IgD-negative memory B cell (primary cell): ENCODE measurements at regions not wholly inside any gene's neighbourhood (a gene's known extent, or its start where the extent isn't known, plus 50 kb on each side); places are given as distances from the start of the nearest gene placed in this dataset.
"Not testable (repeated sequence)": the region's sequence is repeated elsewhere in the genome, so short reads cannot be mapped to it uniquely, and the experiment has no call there.

Experiments used
- H3K27ac Mint-ChIP-seq, 3 donors: one replicate each; pipeline ENCODE4 v1.8.0; 2020 to 2022; ENCODE audit warnings: mild to moderate bottlenecking in 3 of 3, mixed read lengths in 3 of 3, moderate library complexity in 1 of 3
- H3K27me3 Mint-ChIP-seq: one replicate; pipeline ENCODE4 v1.8.0; 2021; ENCODE audit warnings: mixed read lengths
- H3K36me3 Mint-ChIP-seq: one replicate; pipeline ENCODE4 v1.8.0; 2020; ENCODE audit warnings: mild to moderate bottlenecking, mixed read lengths
- H3K4me1 Mint-ChIP-seq, 3 donors: one replicate each; pipeline ENCODE4 v1.8.0; 2020 to 2022; ENCODE audit warnings: mixed read lengths in 3 of 3, mild to moderate bottlenecking in 1 of 3
- H3K4me3 Mint-ChIP-seq, 4 donors: one replicate each; pipeline ENCODE4 v1.8.0; 2020 to 2022; ENCODE audit warnings: mild to moderate bottlenecking in 4 of 4, mixed read lengths in 4 of 4, moderate library complexity in 3 of 4
- H3K9me3 Mint-ChIP-seq, 3 donors: one replicate each; pipeline ENCODE4 v1.8.0; 2020 to 2021; ENCODE audit warnings: mixed read lengths in 3 of 3, mild to moderate bottlenecking in 1 of 3

- H3K27ac Mint-ChIP-seq: no peak overlapping the region
- H3K4me1 Mint-ChIP-seq: peaks cover 11 to 13% (median 12%) of the 10 kb centered on the region in 3 donors
- no peaks in the 10 kb centered on the region for H3K36me3 Mint-ChIP-seq
- H3K9me3 Mint-ChIP-seq: peaks cover 0 to 3% (median 0%) of the 10 kb centered on the region in 3 donors
- peaks cover 3% of the 10 kb centered on the region for H3K27me3 Mint-ChIP-seq
- H3K4me3 Mint-ChIP-seq: no peak overlapping the region
Observed at GRCh38 chr3:67064105-67064504, 66.0 kb downstream of the KBTBD8 start.

- Mint-ChIP-seq H3K36me3 (no peaks in the 10 kb centered on the region), H3K27me3 (peaks cover 3% of the 10 kb centered on the region), H3K4me1 (peaks cover 13 to 20% (median 17%) of the 10 kb centered on the region in 3 donors), H3K9me3 (peaks cover 0 to 3% (median 0%) of the 10 kb centered on the region in 3 donors), H3K4me3 (no peak overlapping the region), H3K27ac (no peak overlapping the region)
Observed at GRCh38 chr3:67067251-67067650, 69.1 kb downstream of the KBTBD8 start.

GRCh38 chr3:67072640-67073039 lies 74.5 kb downstream of the KBTBD8 start:
- peaks cover 20 to 27% (median 20%) of the 10 kb centered on the region in 3 donors for H3K4me1 Mint-ChIP-seq
- H3K9me3 Mint-ChIP-seq, H3K27ac Mint-ChIP-seq, H3K4me3 Mint-ChIP-seq, H3K36me3 Mint-ChIP-seq, H3K27me3 Mint-ChIP-seq: not testable (repeated sequence)

GRCh38 chr3:67073812-67074211 lies 75.7 kb downstream of the KBTBD8 start:
- no peak overlapping the region for H3K4me3 Mint-ChIP-seq
- H3K4me1 Mint-ChIP-seq: peaks cover 13 to 24% (median 18%) of the 10 kb centered on the region in 3 donors
- no peaks in the 10 kb centered on the region for H3K27me3 Mint-ChIP-seq
- no peaks in the 10 kb centered on the region for H3K36me3 Mint-ChIP-seq
- H3K9me3 Mint-ChIP-seq: no peaks in the 10 kb centered on the region
- H3K27ac Mint-ChIP-seq: no peak overlapping the region

GRCh38 chr3:67075295-67075694 lies 77.2 kb downstream of the KBTBD8 start:
- peaks cover 0 to 1% (median 0%) of the 10 kb centered on the region in 3 donors for H3K9me3 Mint-ChIP-seq
- no peaks in the 10 kb centered on the region for H3K27me3 Mint-ChIP-seq
- H3K4me3 Mint-ChIP-seq: peak overlapping the region in 1 of 4 donors; percentile 31
- peaks cover 12 to 20% (median 13%) of the 10 kb centered on the region in 3 donors for H3K4me1 Mint-ChIP-seq
- H3K27ac Mint-ChIP-seq: peak overlapping the region in 1 of 3 donors; percentile 51
- no peaks in the 10 kb centered on the region for H3K36me3 Mint-ChIP-seq

- H3K9me3 Mint-ChIP-seq: peaks cover 0 to 1% (median 0%) of the 10 kb centered on the region in 3 donors
- H3K36me3 Mint-ChIP-seq: no peaks in the 10 kb centered on the region
- H3K27ac Mint-ChIP-seq: peak overlapping the region in 1 of 3 donors; percentile 84
- H3K4me1 Mint-ChIP-seq: peaks cover 12 to 19% (median 13%) of the 10 kb centered on the region in 3 donors
- H3K27me3 Mint-ChIP-seq: no peaks in the 10 kb centered on the region
- H3K4me3 Mint-ChIP-seq: no peak overlapping the region
Observed at GRCh38 chr3:67076607-67077006, 78.5 kb downstream of the KBTBD8 start.

- H3K27me3 Mint-ChIP-seq: no peaks in the 10 kb centered on the region
- H3K4me1 Mint-ChIP-seq: peaks cover 13 to 19% (median 14%) of the 10 kb centered on the region in 3 donors
- H3K36me3 Mint-ChIP-seq: no peaks in the 10 kb centered on the region
- no peak overlapping the region for H3K4me3 Mint-ChIP-seq
- peaks cover 0 to 5% (median 0%) of the 10 kb centered on the region in 3 donors for H3K9me3 Mint-ChIP-seq
- H3K27ac Mint-ChIP-seq: no peak overlapping the region
Observed at GRCh38 chr3:67077656-67078055, 79.5 kb downstream of the KBTBD8 start.

GRCh38 chr3:67082533-67083024 lies 84.5 kb downstream of the KBTBD8 start:
- Mint-ChIP-seq H3K9me3 (peaks cover 11 to 29% (median 21%) of the 10 kb centered on the region in 3 donors), H3K36me3 (peaks cover 3% of the 10 kb centered on the region), H3K27ac (peak overlapping the region in 1 of 3 donors; percentile 43), H3K4me3 (peak overlapping the region in 1 of 4 donors; percentile 42), H3K4me1 (peaks cover 11 to 16% (median 11%) of the 10 kb centered on the region in 3 donors), H3K27me3 (no peaks in the 10 kb centered on the region)

- H3K27me3 Mint-ChIP-seq: no peaks in the 10 kb centered on the region
- peaks cover 3% of the 10 kb centered on the region for H3K36me3 Mint-ChIP-seq
- H3K27ac Mint-ChIP-seq: no peak overlapping the region
- H3K4me1 Mint-ChIP-seq: peaks cover 11 to 16% (median 11%) of the 10 kb centered on the region in 3 donors
- H3K9me3 Mint-ChIP-seq: peaks cover 11 to 32% (median 28%) of the 10 kb centered on the region in 3 donors
- H3K4me3 Mint-ChIP-seq: peak overlapping the region in 2 of 4 donors; percentile 63 to 76
Observed at GRCh38 chr3:67083277-67083676, 85.2 kb downstream of the KBTBD8 start.

GRCh38 chr3:67087788-67088187 lies 89.7 kb downstream of the KBTBD8 start:
- no peaks in the 10 kb centered on the region for H3K27me3 Mint-ChIP-seq
- peaks cover 6 to 13% (median 11%) of the 10 kb centered on the region in 3 donors for H3K4me1 Mint-ChIP-seq
- H3K9me3 Mint-ChIP-seq: peaks cover 11 to 32% (median 23%) of the 10 kb centered on the region in 3 donors
- no peak overlapping the region for H3K4me3 Mint-ChIP-seq
- peaks cover 4% of the 10 kb centered on the region for H3K36me3 Mint-ChIP-seq
- no peak overlapping the region for H3K27ac Mint-ChIP-seq

GRCh38 chr3:67090474-67090873 lies 92.4 kb downstream of the KBTBD8 start:
- no peaks in the 10 kb centered on the region for H3K27me3 Mint-ChIP-seq
- peaks cover 4% of the 10 kb centered on the region for H3K36me3 Mint-ChIP-seq
- H3K27ac Mint-ChIP-seq: no peak overlapping the region
- H3K4me3 Mint-ChIP-seq: no peak overlapping the region
- H3K9me3 Mint-ChIP-seq: peaks cover 5 to 17% (median 15%) of the 10 kb centered on the region in 3 donors
- peaks cover 0 to 3% (median 0%) of the 10 kb centered on the region in 3 donors for H3K4me1 Mint-ChIP-seq

GRCh38 chr3:67093305-67093704 lies 95.2 kb downstream of the KBTBD8 start:
- Mint-ChIP-seq H3K27ac (no peak overlapping the region), H3K4me1 (peaks cover 0 to 2% (median 0%) of the 10 kb centered on the region in 3 donors), H3K9me3 (no peaks in the 10 kb centered on the region), H3K36me3 (peaks cover 1% of the 10 kb centered on the region), H3K4me3 (no peak overlapping the region), H3K27me3 (peaks cover 3% of the 10 kb centered on the region)

- Mint-ChIP-seq H3K27me3 (peaks cover 3% of the 10 kb centered on the region), H3K4me1 (peaks cover 0 to 2% (median 0%) of the 10 kb centered on the region in 3 donors), H3K36me3 (peaks cover under 1% of the 10 kb centered on the region), H3K4me3 (no peak overlapping the region), H3K9me3 (no peaks in the 10 kb centered on the region), H3K27ac (no peak overlapping the region)
Observed at GRCh38 chr3:67094167-67094566, 96.1 kb downstream of the KBTBD8 start.

GRCh38 chr3:67094774-67095173 lies 96.7 kb downstream of the KBTBD8 start:
- Mint-ChIP-seq H3K4me1 (peaks cover 0 to 2% (median 0%) of the 10 kb centered on the region in 3 donors), H3K27ac (peak overlapping the region in 1 of 3 donors; percentile 65), H3K9me3 (no peaks in the 10 kb centered on the region), H3K27me3 (peaks cover 3% of the 10 kb centered on the region), H3K4me3 (no peak overlapping the region), H3K36me3 (no peaks in the 10 kb centered on the region)

- no peaks in the 10 kb centered on the region for H3K4me1 Mint-ChIP-seq
- H3K4me3 Mint-ChIP-seq: no peak overlapping the region
- H3K36me3 Mint-ChIP-seq: peaks cover 7% of the 10 kb centered on the region
- H3K27me3 Mint-ChIP-seq: no peaks in the 10 kb centered on the region
- H3K27ac Mint-ChIP-seq: no peak overlapping the region
- H3K9me3 Mint-ChIP-seq: peaks cover 0 to 7% (median 0%) of the 10 kb centered on the region in 3 donors
Observed at GRCh38 chr3:67104388-67104787, 106.3 kb downstream of the KBTBD8 start.

GRCh38 chr3:67106874-67107273 lies 108.8 kb downstream of the KBTBD8 start:
- Mint-ChIP-seq H3K4me1 (peaks cover 0 to 2% (median 0%) of the 10 kb centered on the region in 3 donors), H3K27ac (no peak overlapping the region), H3K9me3 (peaks cover 0 to 7% (median 0%) of the 10 kb centered on the region in 3 donors), H3K4me3 (no peak overlapping the region), H3K27me3 (peaks cover 2% of the 10 kb centered on the region), H3K36me3 (peaks cover 7% of the 10 kb centered on the region)
